Heart left ventricle (tissue), 13 donors: ENCODE measurements at regions not wholly inside any gene's neighbourhood (a gene's known extent, or its start where the extent isn't known, plus 50 kb on each side); places are given as distances from the start of the nearest gene placed in this dataset.

Experiments
- CTCF ChIP-seq, 12 donors: fragments of 200-600 bp; sonication (generic) in 4 of 12; IDR thresholded peaks; one replicate each; pipeline versions ENCODE4 v1.5.0 to v1.8.0; 2018 to 2022; ENCODE audit warnings: antibody characterized with exemption in 12 of 12, mild to moderate bottlenecking in 5 of 12
- POLR2A ChIP-seq, 2 donors: fragments of 450-650 bp; IDR thresholded peaks; one replicate each; pipeline ENCODE4 v1.6.1; 2017; ENCODE audit warnings: antibody characterized with exemption in 2 of 2, mild to moderate bottlenecking in 2 of 2, moderate library complexity in 2 of 2
- donor health status: ischemic (EF 13 %, LVEDD 7.1; RV severe dilation, severe dysfunction).
- donor health status: DM: no; HTN: yes; CAD: no.
- donor health status: DM: no; HTN: no; CAD: no.
- donor health status: ischemic (EF 25% LVEDD 6.9; RV normal size, moderate dysfunction).
- donor health status: ischemic (EF 25% LVEDD 5.7; RV mildly dilated, moderate dysfunction).
- donor health status: ischemic (EF 35%, LVEDD 5.7; RV mildly dilated, moderate dysfunction).
- donor health status: nonischemic (EF 11% LVEDD 7.7; RV severe dilation, severe dysfunction).
- donor health status: DM: yes; HTN: yes; CAD: no.
- donor health status: PGD.
- donor health status: ischemic (EF 29% LVEDD 5.4; RV normal size, mild dysfunction).
- donor health status: nonischemic (EF 23%, LVEDD 6.1; RV moderate dilation, normal function).

- TF ChIP-seq POLR2A (IDR thresholded peaks at IDR 0.05) (no peak), CTCF (IDR thresholded peaks at IDR 0.05) (no peak)
Observed at GRCh38 chr2:2859732-2860131, 517.9 kb downstream of the EIPR1 start.
